Fibroblast of peridontal ligament (primary cell): ENCODE measurements at regions not wholly inside any gene's neighbourhood (a gene's known extent, or its start where the extent isn't known, plus 50 kb on each side); places are given as distances from the start of the nearest gene placed in this dataset.
A peak's percentile ranks its signal among the peaks of the same experiment; 100 is the strongest.

ENCODE experiments used
- DNase-seq: peaks from one replicate; pipeline ENCODE4 v3.0.0-alpha.2; 2010; ENCODE audit errors: extremely low read depth

- no peak for DNase-seq
These were observed 537.2 kb downstream of the LIG4 start for GRCh38 chr13:107678075-107678689.

DNA sequence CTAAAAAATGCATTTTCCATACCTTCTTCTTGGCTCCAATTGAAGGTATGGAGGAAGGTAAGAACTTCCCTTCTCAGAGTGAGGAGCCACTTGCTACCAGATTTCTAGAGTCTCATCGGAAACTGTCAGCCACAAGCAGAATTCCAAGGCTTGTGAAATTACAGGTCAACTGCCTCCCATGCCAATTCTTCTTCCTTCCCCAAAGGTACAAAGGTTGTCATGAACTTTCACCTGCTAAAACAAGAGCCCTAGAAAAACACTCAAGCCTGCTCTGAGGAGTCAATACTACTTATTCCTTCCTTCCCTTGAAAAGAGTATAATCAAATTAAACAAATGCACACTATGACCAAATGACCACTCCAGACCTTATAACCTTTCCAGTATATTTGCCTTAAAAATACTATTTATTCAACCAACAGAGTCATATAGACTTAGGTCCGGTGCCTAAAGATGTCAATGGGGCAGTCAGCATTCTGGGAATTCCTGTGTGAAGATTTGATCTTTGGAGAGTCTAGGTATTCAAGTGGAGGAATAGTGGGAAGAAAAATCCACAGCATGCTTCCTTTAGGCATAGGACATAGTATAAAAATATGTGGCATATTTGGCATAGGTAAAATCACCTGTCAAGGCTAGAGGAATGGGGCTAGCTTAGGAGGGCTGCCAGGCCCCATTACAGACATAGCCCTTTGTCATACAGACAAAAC, 539.3 kb downstream of the LIG4 start:
- no peak for DNase-seq

DNA sequence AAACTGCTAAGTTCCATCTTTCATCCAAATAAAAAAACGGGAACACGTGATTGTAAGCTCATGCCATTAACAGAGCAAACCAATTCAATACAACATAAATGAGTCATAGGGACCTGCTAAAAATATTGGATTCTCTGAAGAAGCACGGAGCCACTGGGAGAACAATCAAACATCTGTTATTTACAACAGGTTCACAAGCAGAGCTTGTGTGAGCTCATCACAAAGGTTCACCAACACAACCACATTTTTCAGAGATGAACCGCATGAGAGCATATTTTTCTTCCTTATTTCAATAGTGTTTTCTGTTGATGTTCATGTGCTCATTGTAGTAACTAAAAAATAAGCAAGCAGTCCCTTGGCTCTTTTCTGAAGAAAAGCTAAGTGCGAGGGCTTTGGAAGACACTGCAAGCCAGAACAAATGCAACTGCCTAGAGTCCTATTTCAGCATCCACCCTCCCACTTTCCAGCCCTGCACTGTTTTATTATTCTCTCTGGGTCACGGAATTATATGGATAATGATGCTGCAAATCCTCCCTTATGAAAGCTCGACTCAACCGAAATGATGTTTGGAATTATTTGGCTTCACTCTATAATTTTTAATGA, 545.8 kb downstream of the LIG4 start:
- no peak for DNase-seq

DNA sequence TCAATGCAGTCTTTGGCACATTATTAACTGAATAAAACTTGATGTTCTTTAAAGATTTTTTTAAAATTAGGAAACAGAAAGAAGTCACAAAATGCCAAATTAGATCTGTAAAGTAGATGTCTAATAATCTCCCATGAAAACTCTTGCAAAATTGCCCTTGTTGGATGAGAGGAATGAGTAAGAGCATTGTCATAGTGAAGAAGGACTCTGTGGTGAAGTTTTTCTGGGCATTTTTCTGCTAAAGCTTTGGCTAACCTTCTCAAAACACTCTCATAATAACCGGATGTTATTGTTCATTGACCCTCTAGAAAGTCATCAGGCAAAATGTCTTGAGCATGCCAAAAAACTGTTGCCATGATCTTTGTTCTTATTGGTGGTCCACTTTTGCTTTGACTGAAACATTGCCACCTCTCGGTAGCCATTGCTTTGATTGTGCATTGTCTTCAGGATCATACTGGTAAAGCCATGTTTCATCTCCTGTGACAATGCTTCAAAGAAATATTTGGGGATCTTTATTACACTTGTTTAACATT, 549.3 kb downstream of the LIG4 start:
- no peak for DNase-seq

GRCh38 chr13:107650081-107650701, 565.1 kb downstream of the LIG4 start:
- peak; percentile 48 for DNase-seq

DNA sequence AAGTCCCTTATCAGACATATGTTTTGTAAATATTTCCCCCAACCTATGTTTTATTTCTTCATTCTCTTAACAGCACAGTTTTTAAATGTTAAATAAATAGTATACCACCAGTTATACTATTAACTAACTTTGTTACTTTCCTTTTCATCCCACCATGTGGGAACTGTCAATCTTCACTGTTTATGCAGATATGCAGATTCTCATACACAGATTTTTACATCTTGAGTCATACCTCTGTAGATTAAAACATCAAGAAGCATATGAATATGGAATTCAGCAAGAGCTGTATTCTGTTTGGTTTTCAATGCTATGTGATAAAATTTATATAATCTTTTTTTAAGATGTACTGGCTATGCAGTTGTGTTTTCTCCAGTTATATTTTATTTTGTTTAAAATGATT, 566.3 kb downstream of the LIG4 start:
- DNase-seq: no peak

DNA sequence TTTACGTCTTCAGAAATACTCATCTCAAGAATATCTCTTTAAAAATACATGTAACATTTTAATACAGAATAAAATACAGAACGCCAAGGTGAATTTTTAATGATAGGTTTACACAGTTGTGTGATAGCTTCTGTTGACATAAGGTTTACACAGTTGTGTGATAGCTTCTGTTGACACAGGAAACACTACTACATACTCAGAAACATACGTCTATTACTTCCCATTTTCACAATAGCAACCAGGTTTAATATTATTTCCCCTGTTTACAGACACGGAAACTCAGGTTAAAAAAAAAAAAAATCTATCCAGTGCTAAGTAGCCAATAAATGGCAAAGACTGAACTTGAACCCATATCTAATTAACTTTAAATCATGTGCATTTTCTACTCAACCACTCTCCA, 571.2 kb downstream of the LIG4 start:
- DNase-seq: no peak

GRCh38 chr13:107643615-107644014, 571.7 kb downstream of the LIG4 start:
- no peak for DNase-seq

GRCh38 chr13:107642831-107643230, 572.5 kb downstream of the LIG4 start:
- no peak for DNase-seq

DNA sequence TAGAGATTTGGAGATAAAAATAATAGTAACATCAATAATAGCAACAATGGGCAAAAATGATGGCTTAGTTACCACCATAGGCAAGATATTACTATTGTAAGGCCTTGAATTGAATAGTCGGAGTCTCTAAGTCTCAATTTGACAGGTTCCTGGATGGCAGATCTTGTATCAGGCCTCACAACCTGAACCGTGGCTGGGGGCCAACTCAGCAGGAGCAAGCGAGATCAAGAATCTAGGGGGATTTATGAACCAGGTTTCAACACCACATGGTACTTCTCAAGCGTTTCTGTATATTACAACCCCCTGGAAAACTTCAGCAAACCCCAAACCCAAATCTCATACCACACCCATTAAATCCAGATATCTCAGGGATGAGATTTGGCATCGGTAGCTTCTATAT, 573.8 kb downstream of the LIG4 start:
- no peak for DNase-seq

DNA sequence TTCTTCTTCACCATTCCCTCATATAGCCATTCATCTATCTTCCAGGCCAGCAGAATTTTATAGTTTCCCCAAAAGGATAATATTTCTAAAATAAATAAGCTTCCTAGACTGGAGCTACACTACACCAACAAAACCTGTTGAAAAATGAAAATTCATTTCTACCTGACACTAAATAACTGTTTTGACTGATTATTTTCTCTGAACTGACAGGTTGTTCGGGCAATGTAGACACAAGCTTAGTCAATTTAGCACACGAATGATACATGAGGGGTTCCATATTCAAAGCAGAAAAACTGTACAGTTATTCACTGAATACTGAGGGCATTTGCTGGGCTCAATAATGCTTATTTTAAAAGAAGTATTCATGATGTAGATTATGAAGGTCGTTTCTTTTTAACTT, 589.7 kb downstream of the LIG4 start:
- no peak for DNase-seq

DNA sequence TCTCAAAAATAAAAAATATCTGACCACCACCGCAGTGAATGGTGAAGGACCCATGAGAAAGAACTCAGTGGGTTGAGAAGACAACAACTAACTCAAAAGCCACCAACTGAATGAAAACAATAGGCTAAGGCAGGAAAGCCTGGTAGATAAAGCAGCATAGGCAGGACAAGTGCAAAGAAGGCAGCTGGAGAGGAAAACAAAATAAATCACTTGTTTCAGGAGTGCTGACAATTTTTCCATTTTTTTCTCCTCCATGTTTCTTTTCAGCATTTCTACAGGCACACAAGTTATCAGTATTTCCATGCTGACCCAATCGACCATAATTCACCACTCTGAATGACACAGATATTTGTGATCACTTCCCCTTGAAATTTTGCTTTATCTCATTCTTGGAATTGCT, 597.8 kb downstream of the LIG4 start:
- DNase-seq: no peak

GRCh38 chr13:107612376-107612775, 603.0 kb downstream of the LIG4 start:
- DNase-seq: no peak

GRCh38 chr13:107608736-107609135, 606.6 kb downstream of the LIG4 start:
- no peak for DNase-seq

GRCh38 chr13:107600971-107601370, 614.4 kb downstream of the LIG4 start:
- DNase-seq: no peak

DNA sequence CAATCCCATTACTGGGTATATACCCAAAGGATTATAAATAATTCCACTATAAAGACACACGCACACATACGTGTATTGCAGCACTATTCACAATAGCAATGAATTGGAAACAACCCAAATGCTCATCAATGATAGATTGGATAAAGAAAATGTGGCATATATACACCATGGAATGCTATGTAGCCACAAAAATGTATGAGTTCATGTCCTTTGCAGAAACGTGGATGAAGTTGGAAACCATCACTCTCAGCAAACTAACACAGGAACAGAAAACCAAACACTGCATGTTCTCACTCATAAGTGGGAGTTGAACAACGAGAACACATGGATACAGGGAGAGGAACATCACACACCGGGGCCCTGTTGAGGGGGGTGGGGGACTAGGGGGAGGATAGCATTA, 619.0 kb downstream of the LIG4 start:
- DNase-seq: peak; percentile 13

- DNase-seq: no peak
These were observed 624.8 kb downstream of the LIG4 start for GRCh38 chr13:107590556-107590955.

DNA sequence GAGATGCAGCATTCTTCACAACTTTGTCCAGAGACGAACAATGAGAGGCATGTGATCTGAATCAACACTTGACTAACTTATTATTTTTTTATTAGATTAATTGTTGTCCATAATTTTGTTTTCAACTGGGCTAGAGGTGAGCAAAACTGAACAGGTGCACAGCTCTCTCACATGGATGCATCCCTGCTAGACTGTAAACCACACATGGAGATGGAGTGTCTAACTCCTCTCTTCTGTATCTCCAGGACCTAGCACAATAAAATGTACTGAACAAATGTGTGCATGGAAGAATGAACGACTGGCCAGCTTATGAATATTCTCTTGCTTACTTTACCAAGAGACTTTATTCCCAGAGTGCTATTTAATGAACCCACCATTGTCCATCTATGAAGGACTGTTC, 627.7 kb downstream of the LIG4 start:
- no peak for DNase-seq

DNA sequence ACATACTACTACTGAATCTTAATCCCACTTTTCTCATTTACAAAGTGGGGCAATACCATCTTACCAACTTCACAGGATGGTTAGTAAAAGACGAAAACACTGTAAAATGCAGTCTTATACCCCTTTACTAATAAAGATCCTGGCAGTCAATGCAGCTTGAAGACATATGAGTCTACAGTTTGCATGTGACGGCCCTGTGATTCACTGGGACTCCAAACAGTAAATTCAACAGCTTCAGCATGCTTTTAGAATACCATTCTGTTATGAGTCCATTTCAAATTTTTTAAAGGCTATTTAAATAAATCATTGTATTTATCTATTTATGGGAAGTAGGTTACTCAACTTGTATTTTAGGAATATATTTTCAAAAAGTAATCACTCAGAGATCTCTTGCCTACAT, 629.1 kb downstream of the LIG4 start:
- DNase-seq: peak; percentile 52

GRCh38 chr13:107585469-107586180, 629.7 kb downstream of the LIG4 start:
- DNase-seq: no peak

DNA sequence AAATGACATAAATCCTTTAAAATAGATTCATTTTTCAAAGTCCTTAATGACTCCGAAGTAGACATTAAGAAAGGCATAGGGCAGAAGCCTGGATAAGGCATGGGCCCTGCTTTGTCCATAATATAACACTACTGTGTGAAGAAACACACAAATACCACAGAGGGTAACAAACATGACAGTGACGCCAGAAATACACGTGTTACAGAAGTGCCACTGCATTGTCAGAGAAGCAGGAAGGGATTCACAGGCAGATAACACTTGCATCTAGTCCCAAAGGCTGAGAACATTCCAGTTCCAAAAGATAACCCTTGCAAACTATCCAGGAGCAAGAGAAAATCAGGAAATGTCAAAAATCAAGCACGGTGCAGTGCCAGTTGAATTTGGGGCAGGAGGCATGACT, 633.2 kb downstream of the LIG4 start:
- DNase-seq: no peak
